Glutamatergic neuron (in vitro differentiated cells): ENCODE measurements at regions not wholly inside any gene's neighbourhood (a gene's known extent, or its start where the extent isn't known, plus 50 kb on each side); places are given as distances from the start of the nearest gene placed in this dataset.

ENCODE experiments used
- DNase-seq: peaks from one replicate; pipeline ENCODE4 v3.0.0; 2022
- H3K27ac Mint-ChIP-seq: one replicate; pipeline ENCODE4 v1.8.0; 2020; ENCODE audit warnings: mild to moderate bottlenecking, mixed read lengths, inconsistent platforms; ENCODE audit not compliant: unreplicated experiment
- H3K27me3 Mint-ChIP-seq: one replicate; pipeline ENCODE4 v1.8.0; 2020; ENCODE audit warnings: mild to moderate bottlenecking, moderate library complexity, mixed read lengths, inconsistent platforms; ENCODE audit not compliant: unreplicated experiment
- H3K36me3 Mint-ChIP-seq: one replicate; pipeline ENCODE4 v1.8.0; 2020; ENCODE audit warnings: mild to moderate bottlenecking, mixed read lengths, inconsistent platforms; ENCODE audit not compliant: unreplicated experiment
- H3K4me1 Mint-ChIP-seq: one replicate; pipeline ENCODE4 v1.8.0; 2020; ENCODE audit warnings: mild to moderate bottlenecking, low read depth, mixed read lengths, inconsistent platforms; ENCODE audit not compliant: unreplicated experiment
- H3K4me3 Mint-ChIP-seq: one replicate; pipeline ENCODE4 v1.8.0; 2020; ENCODE audit warnings: mild to moderate bottlenecking, mixed read lengths, inconsistent platforms; ENCODE audit not compliant: unreplicated experiment
- H3K9me3 Mint-ChIP-seq: one replicate; pipeline ENCODE4 v1.8.0; 2020; ENCODE audit warnings: mild to moderate bottlenecking, moderate library complexity, mixed read lengths, inconsistent platforms; ENCODE audit not compliant: unreplicated experiment
- CTCF ChIP-seq: fragments of 200-600 bp; sonication (generic); IDR thresholded peaks from one replicate; pipeline ENCODE4 v1.5.0; 2021; ENCODE audit not compliant: partially characterized antibody, unreplicated experiment

DNA sequence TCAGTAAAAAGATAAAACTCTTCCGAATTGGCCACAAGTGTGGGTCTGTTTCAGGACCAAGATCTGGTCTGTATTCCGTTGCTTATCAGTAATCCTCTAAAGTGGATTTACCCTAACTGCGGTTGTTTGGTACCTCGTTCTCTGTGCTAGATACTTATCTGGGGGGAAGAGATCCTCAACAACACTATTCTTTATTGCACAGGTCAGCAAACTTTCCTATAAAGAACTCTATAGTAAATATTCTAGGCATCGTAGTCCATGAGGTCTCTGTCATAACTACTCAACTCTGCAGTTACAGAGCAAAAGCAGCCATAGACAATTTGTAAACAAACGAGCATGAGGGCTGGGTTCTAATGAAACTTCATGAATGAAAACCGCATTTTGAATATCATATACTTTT is 335.8 kb upstream of the KIF2A start:
- H3K27me3 Mint-ChIP-seq: no peaks in the 10 kb centered on the region
- no peak overlapping the region for H3K27ac Mint-ChIP-seq
- no peak overlapping the region for H3K4me3 Mint-ChIP-seq
- H3K36me3 Mint-ChIP-seq: no peaks in the 10 kb centered on the region
- peaks cover 3% of the 10 kb centered on the region for H3K4me1 Mint-ChIP-seq
- H3K9me3 Mint-ChIP-seq: peaks cover 2% of the 10 kb centered on the region
- no peak for TF ChIP-seq CTCF
- DNase-seq: no peak

DNA sequence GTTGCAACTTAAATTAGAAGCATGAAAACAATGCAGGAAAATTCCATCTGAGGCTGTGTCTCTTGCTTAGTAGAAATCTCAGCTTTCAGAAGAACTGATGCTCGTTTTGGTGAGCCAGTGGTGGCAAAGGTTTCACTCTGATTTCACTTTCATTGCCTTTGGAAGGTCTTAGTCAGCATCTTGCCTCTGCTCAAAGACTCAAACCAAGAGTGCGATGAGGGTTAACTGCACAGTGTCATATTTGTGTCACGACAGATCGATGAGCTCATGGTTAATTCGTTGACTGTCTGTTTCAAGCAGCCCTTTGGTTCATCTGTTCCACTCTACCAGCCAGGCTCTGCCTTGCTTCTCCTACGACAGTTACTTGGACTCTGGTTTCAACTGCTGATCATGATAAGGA is 331.3 kb upstream of the KIF2A start:
- H3K27me3 Mint-ChIP-seq: no peaks in the 10 kb centered on the region
- no peak for DNase-seq
- no peak overlapping the region for H3K4me3 Mint-ChIP-seq
- H3K4me1 Mint-ChIP-seq: no peaks in the 10 kb centered on the region
- TF ChIP-seq CTCF: no peak
- H3K27ac Mint-ChIP-seq: no peak overlapping the region
- no peaks in the 10 kb centered on the region for H3K36me3 Mint-ChIP-seq
- peaks cover 2% of the 10 kb centered on the region for H3K9me3 Mint-ChIP-seq

DNA sequence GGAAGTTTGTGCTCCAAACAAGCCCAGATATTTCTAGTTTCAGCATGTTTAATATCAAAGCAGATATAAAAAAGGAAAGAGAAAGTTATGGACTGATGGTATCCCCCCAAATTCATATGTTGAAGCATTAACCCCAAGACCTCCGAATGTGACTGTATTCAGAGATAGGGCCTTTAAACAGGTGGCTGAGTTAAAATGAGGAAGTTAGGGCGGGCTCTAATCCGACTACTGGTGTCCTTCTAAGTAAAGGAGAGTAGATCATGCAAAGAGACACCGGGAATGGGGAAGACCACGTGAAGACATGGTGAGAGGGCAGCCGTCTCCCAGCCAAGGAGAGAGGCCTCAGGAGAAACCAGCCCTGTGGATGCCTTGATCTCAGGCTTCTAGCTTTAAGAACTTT is 324.1 kb upstream of the KIF2A start:
- Mint-ChIP-seq H3K36me3 (no peaks in the 10 kb centered on the region), H3K9me3 (no peaks in the 10 kb centered on the region), H3K27ac (no peak overlapping the region), H3K27me3 (peaks cover 3% of the 10 kb centered on the region), H3K4me1 (no peaks in the 10 kb centered on the region), H3K4me3 (no peak overlapping the region)
- DNase-seq: no peak
- no peak for TF ChIP-seq CTCF

DNA sequence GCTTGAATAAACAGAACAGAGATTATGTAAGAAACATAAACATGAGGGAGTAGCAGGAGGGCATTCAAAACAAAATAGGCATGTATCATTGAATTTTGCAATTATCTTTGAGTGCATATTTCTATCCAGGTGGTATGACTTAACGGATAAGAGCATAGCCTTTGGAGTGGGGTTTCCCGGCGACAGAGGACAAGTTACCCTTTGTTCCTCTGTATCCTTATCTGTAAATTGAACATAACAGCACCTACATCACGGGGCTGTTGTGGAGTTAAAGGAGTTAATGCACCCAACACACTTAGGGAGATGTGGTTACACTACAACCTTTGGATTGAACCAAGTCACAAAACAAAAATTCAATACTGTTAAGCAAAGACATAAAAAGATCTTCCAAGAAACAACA is 314.6 kb upstream of the KIF2A start:
- H3K27ac Mint-ChIP-seq: no peak overlapping the region
- no peak for TF ChIP-seq CTCF
- H3K4me1 Mint-ChIP-seq: no peaks in the 10 kb centered on the region
- DNase-seq: no peak
- no peaks in the 10 kb centered on the region for H3K27me3 Mint-ChIP-seq
- no peak overlapping the region for H3K4me3 Mint-ChIP-seq
- H3K9me3 Mint-ChIP-seq: no peaks in the 10 kb centered on the region
- H3K36me3 Mint-ChIP-seq: no peaks in the 10 kb centered on the region

GRCh38 chr5:61991866-61992265 is 314.1 kb upstream of the KIF2A start:
- DNase-seq: no peak
- Mint-ChIP-seq H3K27me3 (no peaks in the 10 kb centered on the region), H3K4me1 (no peaks in the 10 kb centered on the region), H3K27ac (no peak overlapping the region), H3K4me3 (no peak overlapping the region), H3K36me3 (no peaks in the 10 kb centered on the region), H3K9me3 (no peaks in the 10 kb centered on the region)
- TF ChIP-seq CTCF: no peak
